SKM-1 (cell line): ENCODE measurements at regions not wholly inside any gene's neighbourhood (a gene's known extent, or its start where the extent isn't known, plus 50 kb on each side); places are given as distances from the start of the nearest gene placed in this dataset.
A peak's percentile ranks its signal among the peaks of the same experiment; 100 is the strongest.
"Not testable (repeated sequence)": the region's sequence is repeated elsewhere in the genome, so short reads cannot be mapped to it uniquely, and the experiment has no call there.

Experiments
- DNase-seq: peaks from one replicate; lab custom pipeline; 2025; ENCODE audit not compliant: unreplicated experiment; lab: John Stamatoyannopoulos, UW

GRCh38 chr11:33971530-33971929 is 79.7 kb upstream of the LMO2 start:
- DNase-seq, result not testable (repeated sequence)

DNA sequence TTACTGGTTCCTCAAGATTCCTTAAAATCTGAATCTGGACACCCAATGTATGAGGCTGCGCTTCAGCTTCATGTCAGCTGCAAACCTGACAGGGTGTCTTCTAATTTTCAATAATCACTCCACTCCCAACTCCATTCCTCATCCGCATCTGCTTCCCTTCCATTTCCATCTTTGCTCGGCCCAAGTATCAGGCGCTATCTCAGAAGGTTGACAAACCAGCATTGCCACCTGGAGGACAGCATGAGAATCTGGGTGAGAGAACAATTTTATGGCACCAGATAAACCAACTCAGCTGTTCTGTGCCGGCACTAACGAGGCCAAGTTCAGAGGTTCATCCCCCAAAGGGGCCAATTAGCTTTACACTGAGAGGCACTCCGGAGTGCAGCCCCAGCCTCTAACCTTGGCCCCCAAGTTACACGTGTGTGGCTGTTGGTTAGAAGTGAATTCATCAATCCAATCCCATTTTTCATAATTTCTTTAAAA is 79.1 kb upstream of the LMO2 start:
- peak; percentile 48 for DNase-seq

GRCh38 chr11:33967451-33967850 is 75.6 kb upstream of the LMO2 start:
- DNase-seq, result no peak

- no peak for DNase-seq
Measured at GRCh38 chr11:33965032-33965431, 73.2 kb upstream of the LMO2 start.

DNA sequence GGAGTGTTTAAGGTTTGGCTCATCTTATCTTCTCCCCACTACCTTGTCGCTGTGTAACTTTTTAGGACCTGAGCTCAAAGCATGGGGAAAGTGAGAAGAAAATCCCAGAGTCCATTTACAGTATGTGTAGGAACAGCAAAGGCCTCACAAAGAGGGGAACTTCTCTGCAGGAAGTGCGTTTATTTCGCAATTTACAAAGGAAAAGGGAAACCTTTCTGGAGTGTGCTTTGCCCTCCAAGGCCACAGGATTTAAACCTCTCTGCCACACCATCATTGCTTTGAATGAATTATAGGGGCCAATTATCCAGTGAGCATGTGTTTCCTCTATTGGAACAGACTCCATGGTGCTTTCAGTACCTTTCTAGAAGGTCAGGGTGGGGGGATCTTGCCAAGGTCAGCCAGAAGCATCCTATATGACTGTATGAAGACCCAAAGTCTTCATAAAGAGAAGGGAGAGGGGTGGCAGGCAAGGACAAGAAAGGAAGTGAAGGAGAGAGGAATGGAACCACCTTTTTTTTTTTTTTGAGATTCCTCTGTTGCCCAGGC is 68.1 kb upstream of the LMO2 start:
- DNase-seq, result no peak

DNA sequence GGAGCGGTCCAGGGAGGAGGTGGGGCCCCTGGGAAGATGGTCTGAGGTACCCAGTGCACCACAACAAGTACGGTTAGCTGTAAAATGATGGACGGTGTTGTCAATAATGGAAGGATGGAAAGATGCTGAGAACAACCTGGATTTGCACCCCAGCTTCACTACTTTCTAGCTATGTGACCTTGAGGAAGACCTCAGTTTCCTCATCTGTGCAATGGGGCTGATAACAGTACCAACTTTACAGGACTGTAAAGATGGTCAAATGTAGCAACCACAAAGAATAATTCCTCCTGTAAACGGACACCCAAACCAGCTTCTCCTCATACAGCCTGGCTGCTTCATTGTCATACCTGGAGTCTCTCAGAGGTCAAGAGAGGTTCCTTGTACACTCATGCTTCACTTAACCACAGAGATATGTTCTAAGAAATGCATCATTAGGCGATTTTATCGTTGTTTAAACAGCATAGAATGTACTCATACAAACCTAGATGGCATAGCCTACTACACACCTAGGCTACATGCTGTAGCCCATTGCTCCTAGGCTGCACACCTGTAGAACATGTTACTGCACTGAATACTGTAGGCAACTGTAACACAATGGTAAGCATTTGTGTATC is 65.5 kb upstream of the LMO2 start:
- DNase-seq, result no peak

DNA sequence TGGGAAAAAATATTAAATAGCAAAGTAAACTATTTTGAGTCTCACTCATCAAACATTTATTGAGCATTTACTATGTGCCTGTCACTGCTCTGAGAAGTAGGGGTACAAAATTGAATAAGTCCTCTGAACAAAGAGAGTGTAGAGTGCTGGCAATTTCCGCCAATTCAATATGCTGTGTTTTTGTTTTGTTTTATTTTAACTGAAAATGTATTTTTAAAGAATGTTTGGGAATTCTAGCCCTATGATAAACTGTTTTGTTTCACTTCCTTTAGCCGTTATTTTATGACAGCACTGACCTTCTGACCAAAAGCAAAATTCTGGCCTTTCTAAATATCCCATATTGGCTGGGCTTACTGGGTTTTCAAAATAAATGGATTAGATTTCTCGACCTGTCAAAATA is 64.7 kb upstream of the LMO2 start:
- DNase-seq, result no peak

DNA sequence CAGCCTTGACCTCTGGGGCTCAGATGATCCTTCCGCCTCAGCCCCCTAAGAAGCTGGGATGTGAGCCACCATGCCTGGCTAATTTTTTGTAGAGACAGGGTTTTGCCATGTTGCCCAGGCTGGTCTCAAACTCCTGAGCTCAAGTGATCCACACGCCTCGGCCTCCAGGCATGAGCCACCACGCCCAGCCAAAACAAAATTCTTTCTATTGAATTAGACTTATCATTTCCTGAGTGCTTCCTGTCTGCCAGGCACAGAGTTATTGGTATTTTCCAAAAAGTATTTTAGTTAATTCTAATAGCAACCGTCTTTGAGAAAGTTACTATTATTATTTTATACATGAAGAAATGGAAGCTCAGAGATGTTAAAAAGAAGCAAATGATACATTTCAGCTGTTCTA is 61.4 kb upstream of the LMO2 start:
- no peak for DNase-seq

DNA sequence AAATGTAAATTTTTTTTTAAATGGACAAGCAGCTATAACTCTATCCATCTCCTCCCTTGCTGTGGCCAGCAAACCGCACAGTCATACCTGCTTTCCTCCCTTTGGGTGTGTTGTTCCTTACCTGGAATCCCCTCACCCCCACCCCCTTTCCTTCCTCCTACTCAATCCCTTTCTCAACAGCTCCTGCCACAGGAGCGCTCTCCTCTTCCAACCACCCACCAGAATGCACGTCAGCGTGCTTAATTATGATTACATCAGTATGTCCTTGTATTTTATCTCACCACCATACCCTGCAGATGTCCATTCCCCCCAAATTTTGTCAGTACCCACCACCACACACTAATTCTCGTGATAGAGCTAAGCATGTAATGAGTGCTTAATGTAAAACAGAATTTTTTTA is 60.9 kb upstream of the LMO2 start:
- DNase-seq, result no peak

GRCh38 chr11:33949252-33949913 is 57.5 kb upstream of the LMO2 start:
- no peak for DNase-seq

GRCh38 chr11:33948494-33948893 is 56.6 kb upstream of the LMO2 start:
- no peak for DNase-seq

DNA sequence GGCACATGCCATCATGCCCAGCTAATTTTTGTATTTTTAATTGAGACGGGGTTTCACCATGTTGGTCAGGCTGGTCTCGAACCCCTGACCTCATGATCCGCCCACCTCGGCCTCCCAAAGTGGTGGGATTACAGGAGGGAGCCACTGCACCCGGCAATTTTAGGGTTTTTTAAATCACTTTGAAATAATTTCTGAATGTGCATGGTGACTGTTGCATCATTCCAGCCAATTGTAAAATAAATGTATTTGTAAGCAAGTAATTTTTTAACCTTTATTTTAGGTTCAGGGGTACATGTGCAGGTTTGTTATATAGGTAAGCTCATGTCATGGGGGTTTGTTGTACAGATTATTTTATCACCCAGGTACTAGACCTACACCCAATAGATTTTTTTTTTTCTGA is 56.0 kb upstream of the LMO2 start:
- not testable (repeated sequence) for DNase-seq

DNA sequence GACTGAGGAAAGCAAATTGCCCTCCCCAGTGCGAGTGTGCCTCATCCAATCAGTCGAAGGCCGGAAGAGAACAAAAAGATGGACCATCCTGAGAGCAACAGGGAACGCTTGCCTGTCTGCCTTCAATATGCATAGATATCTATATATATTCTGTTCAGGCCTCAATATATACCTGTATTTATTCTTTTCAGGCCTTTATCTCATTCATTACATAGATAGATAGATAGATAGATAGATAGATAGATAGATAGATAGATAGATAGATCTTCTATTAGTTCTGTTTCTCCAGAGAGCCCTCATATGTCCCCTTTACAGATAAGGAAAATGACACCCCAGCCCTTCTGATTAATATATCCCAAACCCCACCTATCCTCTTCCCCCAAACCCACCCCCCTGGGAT is 55.1 kb upstream of the LMO2 start:
- no peak for DNase-seq

- no peak for DNase-seq
Measured at GRCh38 chr11:33945481-33946268, 53.8 kb upstream of the LMO2 start.

GRCh38 chr11:33944693-33945424 is 53.0 kb upstream of the LMO2 start:
- no peak for DNase-seq

GRCh38 chr11:33944345-33944692 is 52.4 kb upstream of the LMO2 start:
- no peak for DNase-seq

DNA sequence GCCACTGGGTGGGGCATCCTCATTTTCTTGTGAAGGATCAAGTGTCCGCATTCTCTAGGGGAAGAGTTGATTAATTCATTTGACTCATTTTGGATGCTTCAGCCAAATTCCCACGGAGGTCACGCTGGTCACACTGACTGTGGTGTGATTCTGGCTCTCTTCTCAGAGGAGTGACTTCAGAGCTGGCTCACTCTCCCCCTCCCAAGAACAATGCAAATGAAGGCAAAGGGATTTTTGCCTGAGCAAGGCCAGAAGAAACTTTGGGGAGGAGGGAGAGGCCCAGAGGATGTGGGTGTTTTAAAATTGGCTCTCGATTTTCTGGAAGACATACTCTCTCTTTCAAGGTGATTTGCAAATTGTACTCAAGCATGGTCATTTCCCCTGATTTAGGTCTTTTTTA is 51.1 kb upstream of the LMO2 start:
- DNase-seq, result no peak

DNA sequence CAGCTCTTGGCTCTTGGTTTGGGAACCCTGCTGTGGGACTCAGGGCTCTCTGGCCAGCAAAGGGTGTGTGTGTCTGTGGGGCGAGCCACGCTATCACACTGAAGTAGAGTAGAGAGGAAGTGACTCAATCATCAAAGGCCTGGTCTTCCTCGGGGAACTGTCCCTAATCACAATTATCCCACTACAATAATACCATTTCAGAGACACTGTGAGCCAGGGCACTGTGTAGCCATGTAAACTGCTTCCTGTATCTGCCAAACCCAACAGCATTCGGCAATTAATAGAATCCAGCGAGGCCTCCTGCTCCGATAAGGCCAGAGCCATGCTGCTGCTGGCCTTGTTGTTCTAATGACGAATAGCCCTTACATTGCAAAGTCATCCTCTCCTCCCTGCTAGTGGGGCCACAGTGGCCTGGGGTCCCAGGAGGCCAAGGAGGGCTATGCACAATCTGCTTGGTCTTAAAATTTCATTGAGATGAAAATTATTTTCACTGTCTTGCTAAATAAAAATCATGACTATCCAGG is 49.8 kb upstream of the LMO2 start:
- DNase-seq, result no peak
